Calu3 (cell line): ENCODE measurements at regions not wholly inside any gene's neighbourhood (a gene's known extent, or its start where the extent isn't known, plus 50 kb on each side); places are given as distances from the start of the nearest gene placed in this dataset.
A peak's percentile ranks its signal among the peaks of the same experiment; 100 is the strongest.

ENCODE experiments used
- BruUV-seq: library from RNA; stranded (reverse); fragments of 400-500 nt; replicated peaks from 2 replicates; lab custom pipeline; 2021; lab: Mats Ljungman, UMichigan
- CTCF ChIA-PET: fragments of 300-600 bp; sonication (Branson Sonifier 250); formaldehyde crosslinking; loops from one replicate; lab custom pipeline; 2022; ENCODE audit warnings: antibody characterized with exemption; lab: Charles Lee
- DNase-seq: peaks from one replicate; pipeline ENCODE4 v3.0.0; 2022
- H3K27ac Mint-ChIP-seq: one replicate; pipeline ENCODE4 v1.8.0; 2022; ENCODE audit warnings: mixed read lengths; ENCODE audit not compliant: unreplicated experiment
- H3K27me3 Mint-ChIP-seq: one replicate; pipeline ENCODE4 v1.8.0; 2022; ENCODE audit warnings: mixed read lengths; ENCODE audit not compliant: unreplicated experiment
- H3K36me3 Mint-ChIP-seq: one replicate; pipeline ENCODE4 v1.8.0; 2022; ENCODE audit warnings: mild to moderate bottlenecking, moderate library complexity, mixed read lengths; ENCODE audit not compliant: insufficient read depth, unreplicated experiment
- H3K4me1 Mint-ChIP-seq: one replicate; pipeline ENCODE4 v1.8.0; 2022; ENCODE audit warnings: mild to moderate bottlenecking, low read depth, mixed read lengths; ENCODE audit not compliant: unreplicated experiment
- H3K4me3 Mint-ChIP-seq: one replicate; pipeline ENCODE4 v1.8.0; 2022; ENCODE audit warnings: mild to moderate bottlenecking, low read depth, moderate library complexity, mixed read lengths; ENCODE audit not compliant: unreplicated experiment
- H3K9me3 Mint-ChIP-seq: one replicate; pipeline ENCODE4 v1.8.0; 2022; ENCODE audit warnings: low read depth, mixed read lengths; ENCODE audit not compliant: unreplicated experiment
- intact Hi-C: fragments of 100-400 bp; cut with micrococcal nuclease; formaldehyde crosslinking; loops from one replicate; pipeline ENCODE4 v1.10.0; 2022; ENCODE audit not compliant: unreplicated experiment
- TF ChIP-seq, protein P1 (sequence below): fragments of 200-600 bp; IDR thresholded peaks from one replicate; pipeline ENCODE4 v1.8.0; 2022; ENCODE audit warnings: antibody characterized with exemption; ENCODE audit not compliant: unreplicated experiment

GRCh38 chr4:56217343-56217890 is 169.9 kb downstream of the AASDH start:
- Mint-ChIP-seq H3K27me3 (no peaks in the 10 kb centered on the region), H3K27ac (no peak overlapping the region), H3K4me1 (peaks cover 29% of the 10 kb centered on the region), H3K4me3 (peak overlapping the region; percentile 16), H3K9me3 (no peaks in the 10 kb centered on the region), H3K36me3 (no peaks in the 10 kb centered on the region)
- intact Hi-C loops = loop anchor here (2.0 to 5.0 kb wide), 2 partner anchors 23 to 75 kb away; no protein-coding TSS in a partner anchor
- CTCF ChIA-PET = interaction anchor here (0.6 kb wide), 2 partner anchors 10 to 507 kb away, joined by 3 to 6 read pairs; no protein-coding TSS in a partner anchor
- no peak for DNase-seq
- TF ChIP-seq, protein P1, sequence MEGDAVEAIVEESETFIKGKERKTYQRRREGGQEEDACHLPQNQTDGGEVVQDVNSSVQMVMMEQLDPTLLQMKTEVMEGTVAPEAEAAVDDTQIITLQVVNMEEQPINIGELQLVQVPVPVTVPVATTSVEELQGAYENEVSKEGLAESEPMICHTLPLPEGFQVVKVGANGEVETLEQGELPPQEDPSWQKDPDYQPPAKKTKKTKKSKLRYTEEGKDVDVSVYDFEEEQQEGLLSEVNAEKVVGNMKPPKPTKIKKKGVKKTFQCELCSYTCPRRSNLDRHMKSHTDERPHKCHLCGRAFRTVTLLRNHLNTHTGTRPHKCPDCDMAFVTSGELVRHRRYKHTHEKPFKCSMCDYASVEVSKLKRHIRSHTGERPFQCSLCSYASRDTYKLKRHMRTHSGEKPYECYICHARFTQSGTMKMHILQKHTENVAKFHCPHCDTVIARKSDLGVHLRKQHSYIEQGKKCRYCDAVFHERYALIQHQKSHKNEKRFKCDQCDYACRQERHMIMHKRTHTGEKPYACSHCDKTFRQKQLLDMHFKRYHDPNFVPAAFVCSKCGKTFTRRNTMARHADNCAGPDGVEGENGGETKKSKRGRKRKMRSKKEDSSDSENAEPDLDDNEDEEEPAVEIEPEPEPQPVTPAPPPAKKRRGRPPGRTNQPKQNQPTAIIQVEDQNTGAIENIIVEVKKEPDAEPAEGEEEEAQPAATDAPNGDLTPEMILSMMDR = no peak
- no TSS peak for BruUV-seq

GRCh38 chr4:56215901-56216300 is 171.4 kb downstream of the AASDH start:
- H3K27me3 Mint-ChIP-seq = no peaks in the 10 kb centered on the region
- intact Hi-C loops = loop anchor here (2.0 to 5.0 kb wide), 2 partner anchors 25 to 76 kb away; no protein-coding TSS in a partner anchor
- peak overlapping the region; percentile 21 for H3K27ac Mint-ChIP-seq
- peak; percentile 58 for DNase-seq
- no TSS peak for BruUV-seq
- H3K9me3 Mint-ChIP-seq = peaks cover 5% of the 10 kb centered on the region
- H3K4me1 Mint-ChIP-seq = peaks cover 29% of the 10 kb centered on the region
- no peaks in the 10 kb centered on the region for H3K36me3 Mint-ChIP-seq
- CTCF ChIA-PET = interaction anchor here (0.7 kb wide), 1 partner anchor 67 kb away, joined by 3 read pairs; no protein-coding TSS in a partner anchor
- TF ChIP-seq, protein P1 = no peak
- H3K4me3 Mint-ChIP-seq = peak overlapping the region; percentile 50

DNA sequence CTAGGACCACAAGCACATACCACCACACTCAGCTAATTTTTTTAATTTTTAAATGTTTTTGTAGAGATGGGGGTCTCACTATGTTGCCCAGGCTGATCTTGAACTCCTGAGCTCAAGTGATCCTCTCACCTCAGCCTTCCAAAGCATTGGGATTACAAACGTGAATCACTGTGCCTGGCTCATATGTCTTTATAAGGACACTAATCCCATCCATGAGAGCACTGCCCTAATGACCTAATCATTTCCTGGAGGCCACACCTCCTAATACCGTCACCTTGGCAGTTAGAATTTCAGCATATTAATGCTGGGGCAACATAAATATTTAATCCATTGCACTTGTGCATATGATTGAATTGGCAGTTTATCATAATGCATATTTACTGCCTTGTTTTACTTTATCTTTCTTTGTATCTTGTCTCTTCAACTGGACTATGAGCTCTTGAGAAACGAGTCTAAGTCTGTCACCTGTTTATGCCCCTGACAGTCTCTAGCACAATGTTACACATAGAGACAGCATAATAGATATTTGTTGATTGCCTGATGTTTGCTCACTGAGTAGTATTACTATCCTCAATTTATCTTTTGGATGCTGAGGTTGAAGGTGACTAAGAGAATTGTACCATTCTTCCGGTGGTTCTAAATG is 172.0 kb downstream of the AASDH start:
- H3K27me3 Mint-ChIP-seq = no peaks in the 10 kb centered on the region
- H3K27ac Mint-ChIP-seq = peak overlapping the region; percentile 21
- DNase-seq = peak; percentile 11
- no TSS peak for BruUV-seq
- H3K9me3 Mint-ChIP-seq = peaks cover 5% of the 10 kb centered on the region
- CTCF ChIA-PET = interaction anchor here (0.7 kb wide), 2 partner anchors 26 to 66 kb away, joined by 3 read pairs; no protein-coding TSS in a partner anchor
- no peaks in the 10 kb centered on the region for H3K36me3 Mint-ChIP-seq
- peak overlapping the region; percentile 4 for H3K4me3 Mint-ChIP-seq
- peaks cover 29% of the 10 kb centered on the region for H3K4me1 Mint-ChIP-seq
- TF ChIP-seq, protein P1 = no peak
- intact Hi-C loops = loop anchor here (5.0 kb wide), 1 partner anchor 77 kb away; no protein-coding TSS in a partner anchor

DNA sequence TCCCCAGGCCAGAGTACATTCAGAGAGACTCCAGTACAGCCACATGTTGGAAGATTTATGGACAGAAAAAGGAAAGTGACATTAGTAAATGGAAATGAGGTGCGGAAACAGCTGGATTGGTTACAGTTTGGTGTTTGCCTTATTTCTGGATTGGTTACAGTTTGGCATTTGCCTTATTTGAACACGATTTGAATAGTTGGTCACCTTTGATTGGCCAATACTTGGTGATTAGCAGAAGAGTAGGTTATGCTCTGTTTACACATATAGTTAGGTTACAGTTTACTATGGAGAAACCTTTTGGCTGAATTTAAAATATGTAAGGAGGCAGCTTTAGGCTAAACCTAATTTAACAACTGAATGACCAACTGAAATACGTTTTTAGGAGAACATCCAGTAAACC is 173.7 kb downstream of the AASDH start:
- no TSS peak for BruUV-seq
- Mint-ChIP-seq H3K27ac (no peak overlapping the region), H3K36me3 (no peaks in the 10 kb centered on the region), H3K4me3 (no peak overlapping the region), H3K9me3 (peaks cover 5% of the 10 kb centered on the region), H3K4me1 (peaks cover 26% of the 10 kb centered on the region), H3K27me3 (no peaks in the 10 kb centered on the region)
- CTCF ChIA-PET = no interaction called here
- DNase-seq = no peak
- TF ChIP-seq, protein P1 = no peak
- intact Hi-C loops = no loop called here
